SH-SY5Y (cell line): ENCODE measurements at regions not wholly inside any gene's neighbourhood (a gene's known extent, or its start where the extent isn't known, plus 50 kb on each side); places are given as distances from the start of the nearest gene placed in this dataset.

Source experiments
- GATA2 ChIP-seq: IDR thresholded peaks from 2 replicates; pipeline ENCODE4 v1.6.1; 2011; ENCODE audit warnings: mild to moderate bottlenecking, low read depth, low read length
- GATA3 ChIP-seq: IDR thresholded peaks from 2 replicates; pipeline ENCODE4 v1.6.1; 2011; ENCODE audit warnings: low read depth, mild to moderate bottlenecking, low read length, moderate library complexity

DNA sequence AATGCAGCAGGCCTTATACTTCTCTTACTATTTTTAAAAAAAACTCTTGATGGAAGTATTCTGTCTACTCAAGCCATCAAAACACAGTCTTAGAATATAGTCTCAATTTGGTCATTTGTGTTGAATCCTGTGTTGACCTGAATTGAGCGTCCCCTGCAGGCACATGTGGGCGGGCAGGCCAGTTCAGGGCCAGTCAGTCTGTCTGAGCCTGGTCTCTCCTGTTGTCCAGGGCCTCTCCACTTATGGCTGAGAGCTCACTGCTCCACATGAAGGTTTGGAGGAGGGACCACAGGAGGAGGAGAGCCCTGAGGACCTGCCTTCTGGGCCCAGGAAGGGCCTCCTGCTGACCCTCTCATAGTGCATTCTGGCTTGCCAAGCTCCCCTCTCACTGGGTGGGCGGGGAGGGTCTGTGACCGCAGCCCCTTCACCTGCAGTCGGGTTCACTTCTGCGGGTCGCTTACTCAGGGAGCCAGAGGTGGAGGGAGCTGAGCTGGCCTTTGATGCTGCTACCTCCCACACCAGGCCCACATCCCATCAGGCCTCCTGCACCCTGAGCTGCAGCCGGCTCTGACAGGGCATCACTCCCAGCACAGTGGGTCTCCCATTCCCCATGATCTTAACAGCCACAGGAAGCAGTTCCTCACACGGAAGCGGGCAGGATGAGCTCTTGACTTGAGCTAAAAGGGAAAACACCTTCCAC is 178.2 kb upstream of the S1PR3 start:
- TF ChIP-seq GATA3 (no peak), GATA2 (no peak)
